NCI-H146 (cell line): ENCODE measurements at regions not wholly inside any gene's neighbourhood (a gene's known extent, or its start where the extent isn't known, plus 50 kb on each side); places are given as distances from the start of the nearest gene placed in this dataset.
"Not testable (repeated sequence)": the region's sequence is repeated elsewhere in the genome, so short reads cannot be mapped to it uniquely, and the experiment has no call there.

ENCODE experiments used
- DNase-seq: peaks from one replicate; lab custom pipeline; 2025; lab: John Stamatoyannopoulos, UW

DNA sequence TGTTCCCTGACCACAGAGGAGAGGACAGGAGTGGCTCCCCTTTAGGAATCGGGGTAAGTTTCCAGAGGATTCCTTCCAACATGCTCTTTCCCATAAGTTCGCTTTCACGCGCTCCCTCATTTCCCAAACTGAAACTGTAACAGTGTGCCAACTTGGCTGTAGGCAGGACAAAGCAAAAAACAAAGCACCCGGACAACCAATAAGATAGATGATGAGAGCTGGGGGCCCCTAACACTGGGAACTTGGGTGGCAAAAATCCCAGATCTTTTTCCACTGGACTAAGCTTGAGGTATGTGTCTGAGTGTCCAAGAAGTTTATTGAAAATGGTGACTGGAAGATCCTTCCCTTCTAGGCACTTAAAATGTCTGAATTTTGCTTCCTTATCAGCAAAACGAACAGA, 258.7 kb upstream of the IL12B start:
- DNase-seq = no peak

DNA sequence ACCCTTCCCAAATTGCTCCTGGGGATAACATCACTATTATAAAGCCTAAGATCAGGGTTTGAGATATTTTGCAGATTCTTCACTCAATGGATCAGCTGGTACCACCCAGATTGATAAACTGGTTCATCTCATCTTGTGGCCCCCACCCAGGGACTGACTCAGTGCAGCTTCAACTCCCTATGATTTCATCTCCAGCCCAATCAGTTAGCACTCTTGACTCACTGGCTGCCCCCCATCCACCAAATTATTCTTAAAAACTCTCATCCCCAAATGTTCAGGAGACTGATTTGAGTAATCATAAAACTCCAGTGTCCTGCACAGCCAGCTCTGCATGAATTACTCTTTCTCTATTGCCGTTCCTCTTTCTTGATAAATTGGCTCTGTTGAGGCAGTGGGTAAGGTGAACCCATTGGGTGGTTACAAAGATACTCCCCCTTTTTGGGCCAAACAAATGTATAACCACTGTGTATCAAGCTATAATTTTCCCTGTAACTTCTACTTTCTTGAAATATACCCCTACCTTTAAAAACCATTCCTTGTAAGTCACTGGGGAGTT, 263.3 kb upstream of the IL12B start:
- DNase-seq = no peak

GRCh38 chr5:159595561-159595960, 265.3 kb upstream of the IL12B start:
- DNase-seq = not testable (repeated sequence)

DNA sequence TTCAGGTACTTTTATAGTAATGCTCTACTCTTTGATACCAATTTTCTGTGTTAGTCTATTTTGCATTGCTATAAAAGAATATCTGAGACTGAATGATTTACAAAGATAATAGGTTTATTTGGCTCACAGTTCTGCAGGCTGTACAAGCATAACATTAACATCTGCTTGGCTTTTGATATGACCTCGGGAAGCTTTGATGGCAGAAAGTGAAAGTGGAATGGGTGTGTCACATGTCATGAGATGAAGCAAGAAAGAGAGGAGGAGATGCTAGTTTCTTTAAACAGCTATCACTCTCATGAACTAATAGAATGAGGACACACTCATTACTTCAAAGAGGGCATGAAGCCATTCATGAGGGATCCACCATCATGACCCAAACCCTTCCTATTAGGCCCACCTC, 270.9 kb upstream of the IL12B start:
- DNase-seq = no peak

GRCh38 chr5:159602434-159602833, 272.1 kb upstream of the IL12B start:
- DNase-seq = no peak

DNA sequence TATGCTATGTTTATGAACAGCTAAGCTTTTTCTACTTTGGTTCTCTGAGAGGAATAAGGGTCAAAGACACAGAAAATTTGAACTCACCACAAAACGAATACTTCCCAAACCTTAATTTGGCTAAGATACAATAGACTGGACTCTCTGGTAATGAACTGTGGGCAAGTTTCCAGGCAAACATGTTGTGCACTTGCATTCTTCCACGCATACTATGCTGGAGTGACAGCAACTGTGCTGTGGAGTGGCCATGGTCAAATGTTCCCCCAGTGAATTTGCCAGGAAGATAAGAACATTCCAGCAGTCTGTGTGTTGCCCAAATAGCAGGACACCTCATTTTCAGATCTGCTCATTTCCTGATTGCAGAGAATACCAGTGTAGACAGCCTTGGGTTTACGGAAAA, 275.3 kb upstream of the IL12B start:
- DNase-seq = no peak

DNA sequence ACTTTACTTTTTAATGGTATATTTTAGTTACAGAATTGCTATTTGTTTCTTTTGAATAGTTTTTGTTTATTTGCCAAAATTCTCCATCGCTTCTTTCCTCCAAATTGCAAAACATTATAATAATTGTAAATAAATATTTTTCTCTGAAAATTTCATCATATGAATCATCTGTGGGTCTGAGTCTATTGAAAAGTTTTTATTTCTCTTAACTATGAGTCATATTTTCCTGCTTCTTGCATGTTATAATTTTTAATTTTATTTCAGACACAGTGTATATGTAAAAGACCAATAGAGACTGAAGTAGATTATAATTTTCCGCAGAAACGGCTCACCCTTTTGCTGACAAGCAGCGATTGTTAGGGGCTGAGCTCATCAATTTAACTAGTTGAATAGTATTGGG, 279.1 kb upstream of the IL12B start:
- no peak for DNase-seq

- DNase-seq = no peak
These were observed 280.8 kb upstream of the IL12B start for GRCh38 chr5:159610966-159611579.

GRCh38 chr5:159616952-159617351, 286.7 kb upstream of the IL12B start:
- no peak for DNase-seq

DNA sequence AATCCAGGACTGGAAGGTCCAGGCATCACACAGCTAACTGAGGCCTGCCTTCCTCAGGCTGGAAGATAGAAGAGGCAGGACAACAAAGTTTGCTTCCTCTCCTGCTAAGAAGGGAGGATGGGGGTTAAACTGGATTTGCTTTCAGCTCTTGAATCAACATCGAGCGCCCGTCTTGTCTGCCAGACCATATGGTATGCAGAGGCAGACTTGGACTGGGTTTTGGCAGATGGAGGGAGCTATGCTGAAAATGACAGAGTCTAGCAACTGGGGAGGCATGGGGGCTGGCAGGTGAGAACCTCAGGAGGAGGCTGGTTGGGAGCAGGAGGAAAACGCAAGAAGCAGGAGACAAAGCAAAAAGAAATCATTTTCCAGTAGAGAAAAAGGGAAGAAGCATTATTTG, 289.5 kb upstream of the IL12B start:
- DNase-seq = no peak

GRCh38 chr5:159620853-159621540, 290.7 kb upstream of the IL12B start:
- DNase-seq = peak; percentile 4

DNA sequence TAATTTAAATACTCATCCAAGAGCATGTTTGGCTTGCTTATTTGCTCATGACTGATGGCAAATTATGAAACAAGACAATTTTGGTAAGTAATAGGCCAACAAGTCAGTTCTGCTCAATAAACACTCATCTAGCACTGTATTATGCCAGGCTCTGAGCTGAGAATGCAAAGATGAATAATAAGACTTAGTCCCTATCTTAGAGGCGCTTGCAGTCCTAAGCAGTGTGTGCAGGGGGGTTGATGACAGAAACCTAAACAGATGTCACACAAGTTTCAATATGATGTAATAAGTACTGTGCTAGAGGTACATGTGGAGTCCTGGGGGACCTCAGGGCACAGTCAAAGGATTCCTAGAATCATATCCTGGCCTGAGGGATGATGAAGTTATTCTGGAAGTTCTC, 287.6 kb upstream of the ADRA1B start:
- no peak for DNase-seq

- no peak for DNase-seq
These were observed 287.1 kb upstream of the ADRA1B start for GRCh38 chr5:159629158-159629557.

DNA sequence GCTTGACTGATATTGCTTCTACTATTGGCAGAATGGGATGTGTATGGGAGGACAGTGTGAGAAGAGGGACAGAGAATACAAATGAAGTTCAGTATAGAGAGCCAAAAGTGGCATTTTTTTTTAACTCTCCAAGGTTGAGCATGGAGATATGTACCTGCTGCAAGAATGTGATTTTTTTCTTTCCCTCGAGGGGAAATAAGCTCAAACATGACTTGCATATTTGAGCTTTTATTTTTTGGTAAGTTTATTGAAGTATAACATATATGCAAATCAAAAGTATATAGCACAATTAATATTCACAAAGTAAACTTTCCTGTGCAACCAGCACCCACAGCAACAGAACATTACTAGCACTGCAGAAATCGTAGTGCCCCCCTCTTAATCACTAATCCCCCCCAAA, 285.7 kb upstream of the ADRA1B start:
- no peak for DNase-seq

DNA sequence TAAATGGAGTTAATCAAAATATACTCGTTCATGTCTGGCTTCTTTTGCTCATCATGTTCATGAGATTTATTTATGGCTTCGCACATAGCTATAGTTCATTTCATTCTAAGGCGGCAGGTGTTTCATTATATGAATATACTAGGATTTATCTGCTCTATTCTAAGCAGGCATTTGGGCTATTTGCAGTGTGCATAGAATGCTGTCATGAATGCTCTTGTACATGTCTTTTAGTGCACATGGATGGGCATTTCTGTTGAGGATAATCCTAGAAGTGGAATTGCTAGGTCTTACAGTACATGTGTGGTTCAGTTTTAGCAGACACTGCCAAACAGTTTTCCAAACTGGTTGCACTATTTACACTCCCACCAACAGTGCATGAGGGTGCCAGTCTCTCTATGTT, 285.3 kb upstream of the ADRA1B start:
- DNase-seq = no peak

DNA sequence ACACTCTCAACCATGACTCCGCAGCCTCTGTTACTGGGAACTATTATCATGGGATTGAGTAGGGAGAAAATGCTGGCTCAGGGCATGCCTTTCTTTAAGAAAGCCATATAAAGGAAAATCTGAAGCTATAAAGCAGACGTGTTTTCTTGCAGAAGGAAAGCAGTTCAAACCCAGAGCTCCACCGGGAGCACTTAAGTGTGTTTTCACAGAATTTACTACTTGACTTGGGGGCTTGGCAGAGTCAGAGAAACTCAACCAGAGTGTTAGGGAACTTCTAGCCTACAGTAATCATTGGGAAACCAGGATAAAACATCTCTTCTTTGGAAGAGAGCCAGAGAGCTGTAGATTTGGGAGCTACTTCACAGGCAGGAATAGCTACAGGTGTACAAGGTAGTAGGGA, 283.4 kb upstream of the ADRA1B start:
- no peak for DNase-seq

DNA sequence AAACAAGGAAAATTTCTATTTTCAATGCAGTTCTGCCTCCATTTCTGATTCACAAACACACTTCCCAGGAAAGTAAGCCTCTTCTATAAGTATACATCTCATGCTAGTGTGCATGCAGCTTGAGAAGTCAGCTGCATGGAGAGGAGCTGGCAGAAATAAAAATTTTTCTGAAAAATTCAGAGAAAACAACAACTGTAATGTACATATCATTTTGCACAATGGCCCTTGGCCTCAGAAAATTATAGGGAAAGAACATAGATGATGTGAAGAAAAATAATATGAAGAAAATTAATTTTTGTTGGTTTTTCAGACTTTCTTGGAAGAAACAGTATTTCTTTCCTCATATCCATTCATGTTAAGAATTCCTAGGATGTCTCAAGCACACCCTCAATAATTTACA, 277.8 kb upstream of the ADRA1B start:
- no peak for DNase-seq

- DNase-seq = no peak
These were observed 277.2 kb upstream of the ADRA1B start for GRCh38 chr5:159638954-159639559.

DNA sequence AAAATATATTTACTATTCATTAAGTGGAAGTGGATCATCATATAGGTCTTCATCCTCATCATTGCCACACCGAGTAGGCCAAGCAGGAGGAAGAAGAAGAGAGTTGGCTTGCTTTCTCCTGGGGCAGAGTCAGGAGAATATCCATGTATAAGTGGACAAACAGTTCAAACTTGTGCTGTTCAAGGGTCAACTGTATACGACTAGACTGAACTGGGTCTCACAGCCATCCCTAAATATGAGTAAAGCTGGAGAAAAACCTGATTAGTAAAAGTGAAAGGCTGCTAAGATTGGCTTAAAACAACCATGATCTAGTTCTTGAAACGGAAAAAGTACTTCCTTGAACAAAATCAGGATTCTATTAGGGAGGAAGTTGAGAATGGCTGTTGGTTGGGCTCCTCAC, 276.7 kb upstream of the ADRA1B start:
- DNase-seq = no peak

- no peak for DNase-seq
These were observed 275.8 kb upstream of the ADRA1B start for GRCh38 chr5:159640446-159640845.

DNA sequence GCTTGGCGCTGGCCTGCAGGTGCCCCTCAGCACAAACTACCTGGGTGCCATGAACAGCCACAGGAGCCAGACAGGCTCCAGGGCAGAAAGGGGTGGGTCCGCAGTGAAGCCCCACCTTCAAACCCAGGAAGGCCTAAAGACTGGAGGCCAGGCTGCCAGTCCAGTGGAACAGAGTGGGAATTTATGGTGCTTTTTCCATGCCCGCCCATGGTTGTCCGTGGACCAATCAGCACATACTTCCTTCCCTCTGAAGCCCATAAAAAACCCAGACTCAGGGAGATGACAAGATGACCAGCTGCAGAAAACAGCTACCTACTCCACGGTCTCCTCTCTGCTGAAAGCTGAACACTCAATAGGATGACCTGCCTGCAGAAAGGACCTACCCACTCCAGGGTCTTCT, 275.4 kb upstream of the ADRA1B start:
- DNase-seq = no peak

DNA sequence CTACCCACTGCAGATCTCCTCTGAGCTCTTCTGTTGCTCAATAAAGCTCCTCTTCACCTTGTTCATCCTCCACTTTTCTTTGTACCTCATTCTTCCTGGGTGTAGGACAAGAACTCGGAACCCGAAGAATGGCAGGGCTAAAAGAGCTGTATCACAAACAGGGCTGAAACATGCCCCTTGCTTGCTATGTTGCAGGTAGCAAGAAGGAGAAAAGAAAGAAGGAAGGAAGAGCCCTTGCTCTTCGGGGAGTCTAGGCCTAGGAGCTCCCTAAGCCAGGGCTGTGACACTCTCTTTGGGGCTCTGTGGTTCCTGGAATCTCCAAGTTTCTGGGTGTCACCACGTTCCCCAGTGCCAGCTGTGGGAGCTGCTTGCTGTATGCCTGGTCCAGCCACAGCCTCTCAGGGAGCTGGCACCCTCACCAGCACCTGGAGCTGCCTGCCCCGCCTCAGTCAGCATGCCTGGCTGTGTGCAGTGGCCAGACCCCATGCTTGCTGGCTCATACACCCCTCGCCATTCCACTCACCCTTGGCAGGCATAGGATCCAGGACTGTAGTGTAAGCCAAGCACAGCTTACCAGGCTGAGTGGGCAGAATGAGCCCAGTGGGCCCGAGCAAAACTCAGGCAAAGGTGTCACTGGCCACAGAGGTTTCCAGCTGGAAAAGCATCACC, 274.8 kb upstream of the ADRA1B start:
- no peak for DNase-seq

DNA sequence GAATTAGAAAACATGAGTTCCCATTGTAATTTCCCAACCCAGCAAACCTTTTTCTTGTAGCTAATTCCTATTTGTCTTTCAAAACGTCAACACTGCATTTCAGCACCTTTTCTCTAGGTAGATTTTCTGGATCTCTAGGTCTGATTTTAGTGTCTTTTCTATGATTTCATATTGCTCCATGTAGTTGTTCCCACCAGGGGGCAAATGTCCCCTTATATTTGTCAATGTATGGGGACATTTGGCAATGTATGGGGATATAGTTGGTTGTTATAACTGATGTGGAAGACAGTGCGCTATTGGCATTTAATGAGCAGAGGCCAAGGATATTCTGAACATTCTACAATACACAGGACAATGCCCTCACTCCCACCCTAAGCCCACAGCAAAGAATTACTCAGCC, 273.9 kb upstream of the ADRA1B start:
- DNase-seq = no peak
